Mesendoderm (in vitro differentiated cells): ENCODE measurements at regions not wholly inside any gene's neighbourhood (a gene's known extent, or its start where the extent isn't known, plus 50 kb on each side); places are given as distances from the start of the nearest gene placed in this dataset.
A peak's percentile ranks its signal among the peaks of the same experiment; 100 is the strongest.

Experiments
- DNase-seq: peaks from one replicate; pipeline ENCODE4 v3.0.0; 2013
- H2AK5ac ChIP-seq: 2 replicates; pipeline ENCODE4 v1.6.1; 2013; ENCODE audit warnings: low read length, inconsistent platforms
- H2BK120ac ChIP-seq: 2 replicates; pipeline ENCODE4 v1.6.1; 2013; ENCODE audit warnings: low read depth, mild to moderate bottlenecking, low read length, moderate library complexity, mixed read lengths
- H2BK15ac ChIP-seq: replicated peaks from 2 replicates; pipeline ENCODE4 v1.6.1; 2013; ENCODE audit warnings: low read depth, mild to moderate bottlenecking, moderate library complexity
- H2BK5ac ChIP-seq: 2 replicates; pipeline ENCODE4 v1.6.1; 2013; ENCODE audit warnings: low read length, inconsistent platforms
- H3K18ac ChIP-seq: 2 replicates; pipeline ENCODE4 v1.6.1; 2013; ENCODE audit warnings: mild to moderate bottlenecking, low read length, mixed read lengths
- H3K23ac ChIP-seq: one replicate; pipeline ENCODE4 v1.6.1; 2013; ENCODE audit warnings: low read length
- H3K27ac ChIP-seq: 2 replicates; pipeline ENCODE4 v1.5.1; 2013; ENCODE audit warnings: low read depth, mild to moderate bottlenecking, inconsistent platforms, low read length, moderate library complexity
- H3K27me3 ChIP-seq: 2 replicates; pipeline ENCODE4 v1.6.1; 2013; ENCODE audit warnings: low read length, control low read depth, mild to moderate bottlenecking, inconsistent platforms; ENCODE audit not compliant: insufficient read depth, poor library complexity
- H3K36me3 ChIP-seq: 2 replicates; pipeline ENCODE4 v1.6.1; 2013; ENCODE audit warnings: low read length, inconsistent platforms; ENCODE audit not compliant: control insufficient read depth, insufficient read depth
- H3K4ac ChIP-seq: one replicate; pipeline ENCODE4 v1.6.1; 2013; ENCODE audit warnings: low read depth, mild to moderate bottlenecking, low read length, moderate library complexity
- H3K4me1 ChIP-seq: 2 replicates; pipeline ENCODE4 v1.6.1; 2013; ENCODE audit warnings: low read depth, low read length, inconsistent platforms; ENCODE audit not compliant: control insufficient read depth
- H3K4me2 ChIP-seq: 2 replicates; pipeline ENCODE4 v1.6.1; 2013; ENCODE audit warnings: low read length
- H3K4me3 ChIP-seq: 2 replicates; pipeline ENCODE4 v1.5.1; 2013; ENCODE audit warnings: mild to moderate bottlenecking, low read length
- H3K56ac ChIP-seq: one replicate; pipeline ENCODE4 v1.6.1; 2013; ENCODE audit warnings: low read length
- H3K79me1 ChIP-seq: 2 replicates; pipeline ENCODE4 v1.6.1; 2013; ENCODE audit warnings: low read length, inconsistent platforms
- H3K79me2 ChIP-seq: 2 replicates; pipeline ENCODE4 v1.6.1; 2013; ENCODE audit warnings: mild to moderate bottlenecking, low read length; ENCODE audit not compliant: control insufficient read depth, insufficient read depth
- H3K9ac ChIP-seq: 2 replicates; pipeline ENCODE4 v1.6.1; 2013; ENCODE audit warnings: low read length, inconsistent platforms
- H4K5ac ChIP-seq: one replicate; pipeline ENCODE4 v1.6.1; 2013; ENCODE audit warnings: low read length
- H4K8ac ChIP-seq: one replicate; pipeline ENCODE4 v1.6.1; 2013; ENCODE audit warnings: low read depth, mild to moderate bottlenecking, control low read depth, low read length, moderate library complexity
- WGBS: extraction: QIAGEN DNeasy Blood & Tissue Kit; methylation state at CpG from one replicate; pipeline ENCODE4 v1.1.7; 2013; ENCODE audit warnings: low lambda C conversion rate, missing lambda C conversion rate; ENCODE audit not compliant: insufficient coverage; ENCODE audit errors: extremely low coverage; 5-methylcytosine and 5-hydroxymethylcytosine counted together

DNA sequence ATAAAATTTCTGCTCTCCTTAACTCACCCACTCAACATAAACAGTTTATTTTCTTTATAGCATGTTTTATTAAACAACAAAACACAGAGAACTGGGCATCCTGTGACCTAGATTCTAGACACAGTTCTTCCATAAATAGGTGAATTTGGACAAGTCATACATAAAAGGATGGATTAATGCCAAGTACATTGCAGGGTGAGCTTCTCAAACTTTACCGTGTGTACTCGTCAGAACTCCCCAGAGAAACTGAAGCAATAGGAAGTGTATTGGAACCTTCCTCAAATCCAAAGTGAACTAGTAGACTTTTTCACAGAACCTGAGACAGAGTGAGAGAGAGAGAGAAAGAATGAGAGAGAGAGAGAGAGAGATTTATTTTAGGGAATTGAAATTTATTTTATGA lies 139.7 kb downstream of the CD47 start:
- no peak overlapping the region for H3K4ac ChIP-seq
- H2BK15ac ChIP-seq: no peak overlapping the region
- H4K8ac ChIP-seq: no peak overlapping the region
- H3K27ac ChIP-seq: no peak overlapping the region
- H2BK5ac ChIP-seq: no peak overlapping the region
- H3K27me3 ChIP-seq: no peaks in the 10 kb centered on the region
- H3K79me2 ChIP-seq: no peaks in the 10 kb centered on the region
- H2AK5ac ChIP-seq: no peak overlapping the region
- H2BK120ac ChIP-seq: no peak overlapping the region
- H3K56ac ChIP-seq: no peak overlapping the region
- H3K36me3 ChIP-seq: no peaks in the 10 kb centered on the region
- H3K18ac ChIP-seq: no peak overlapping the region
- no peaks in the 10 kb centered on the region for H3K4me1 ChIP-seq
- no peak overlapping the region for H3K4me3 ChIP-seq
- H3K23ac ChIP-seq: no peak overlapping the region
- H3K79me1 ChIP-seq: no peaks in the 10 kb centered on the region
- no peak overlapping the region for H3K9ac ChIP-seq
- no peak overlapping the region for H3K4me2 ChIP-seq
- H4K5ac ChIP-seq: no peak overlapping the region
- no peak for DNase-seq
- no CpG with 5 or more reads among the region's 2 CpGs for WGBS

DNA sequence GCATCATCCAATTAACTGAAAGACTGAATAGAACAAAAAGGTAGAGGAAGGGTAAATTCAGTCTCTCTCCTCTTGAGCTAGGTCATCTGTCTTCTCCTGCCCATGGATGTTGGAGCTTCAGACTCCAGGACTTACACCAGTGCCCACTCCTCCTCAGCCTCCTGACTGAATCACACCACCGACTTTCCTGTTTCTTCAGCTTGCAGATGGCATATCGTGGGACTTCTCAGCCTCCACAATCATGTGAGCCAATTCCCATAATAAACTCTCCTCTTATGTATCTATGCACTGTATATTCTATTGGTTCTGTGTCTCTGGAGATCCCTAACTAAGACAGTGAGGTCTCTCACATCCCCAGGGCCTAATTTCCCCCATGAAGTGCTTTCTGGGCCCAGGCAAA lies 140.4 kb downstream of the CD47 start:
- Histone ChIP-seq H4K8ac (no peak overlapping the region), H3K27ac (no peak overlapping the region), H3K79me1 (no peaks in the 10 kb centered on the region), H3K4ac (no peak overlapping the region), H3K4me3 (no peak overlapping the region), H3K36me3 (no peaks in the 10 kb centered on the region), H3K56ac (no peak overlapping the region), H3K4me1 (no peaks in the 10 kb centered on the region), H3K9ac (no peak overlapping the region), H3K27me3 (no peaks in the 10 kb centered on the region), H2BK120ac (no peak overlapping the region), H2BK15ac (no peak overlapping the region), H3K79me2 (no peaks in the 10 kb centered on the region), H4K5ac (no peak overlapping the region), H3K23ac (no peak overlapping the region), H3K18ac (no peak overlapping the region), H3K4me2 (no peak overlapping the region), H2BK5ac (no peak overlapping the region), H2AK5ac (no peak overlapping the region)
- no peak for DNase-seq
- WGBS: no CpG with 5 or more reads among the region's 2 CpGs

DNA sequence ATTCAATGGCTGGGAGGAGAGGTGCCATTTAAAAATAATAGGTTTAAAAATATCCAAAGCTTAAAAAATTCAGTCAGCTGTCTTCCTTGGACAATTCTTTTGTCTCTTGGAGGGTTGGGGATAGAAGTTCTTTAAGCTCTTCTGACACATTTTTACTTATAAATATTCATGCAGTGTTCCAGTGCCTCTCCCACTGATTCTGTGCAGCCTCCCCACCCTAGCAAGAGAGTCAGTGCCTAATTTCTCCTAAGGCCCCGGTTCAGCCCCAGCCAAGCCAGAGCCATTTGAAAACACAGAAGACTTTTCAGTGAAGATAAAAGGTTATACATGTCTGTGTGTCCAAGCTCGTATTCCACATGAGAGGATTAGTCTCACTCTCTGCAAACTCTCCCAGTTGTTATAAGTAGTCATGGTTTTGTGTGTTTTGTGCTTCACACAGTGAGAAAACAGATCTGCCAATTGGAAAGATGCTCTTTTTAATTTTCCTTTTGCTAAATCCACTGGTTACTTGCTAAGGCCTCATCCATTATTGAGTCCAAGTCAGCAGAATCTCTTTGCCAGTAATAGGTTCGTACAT lies 141.3 kb downstream of the CD47 start:
- Histone ChIP-seq H3K27me3 (no peaks in the 10 kb centered on the region), H3K4me1 (no peaks in the 10 kb centered on the region), H3K4me2 (no peak overlapping the region), H3K9ac (no peak overlapping the region), H4K5ac (no peak overlapping the region), H3K4me3 (no peak overlapping the region), H3K18ac (no peak overlapping the region), H3K56ac (no peak overlapping the region), H3K79me1 (no peaks in the 10 kb centered on the region), H3K23ac (peak overlapping the region; percentile 4), H4K8ac (no peak overlapping the region), H2AK5ac (no peak overlapping the region), H2BK120ac (no peak overlapping the region), H3K4ac (no peak overlapping the region), H2BK5ac (no peak overlapping the region), H2BK15ac (no peak overlapping the region), H3K36me3 (no peaks in the 10 kb centered on the region), H3K27ac (no peak overlapping the region), H3K79me2 (no peaks in the 10 kb centered on the region)
- no peak for DNase-seq
- WGBS: no CpG with 5 or more reads among the region's 3 CpGs

DNA sequence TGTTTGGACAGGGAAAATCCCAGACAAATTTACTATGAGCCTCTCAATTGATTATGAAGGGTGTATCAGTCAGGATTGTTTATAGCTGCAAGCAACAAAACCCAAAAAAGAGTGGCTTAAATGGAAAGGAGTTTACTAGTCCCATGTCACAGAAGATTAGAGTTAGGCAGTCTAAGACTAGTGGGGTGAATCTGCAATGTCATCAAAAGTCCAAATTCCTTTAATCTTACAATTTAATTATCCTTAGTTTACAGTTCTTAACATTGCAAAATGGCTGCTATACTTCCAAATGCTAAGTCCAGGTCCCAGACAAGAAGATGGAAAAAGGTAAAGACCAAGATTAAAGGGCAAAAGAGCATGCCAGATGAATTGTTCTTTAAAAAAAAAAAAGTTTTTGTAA lies 143.6 kb downstream of the CD47 start:
- Histone ChIP-seq H3K56ac (no peak overlapping the region), H3K4me1 (no peaks in the 10 kb centered on the region), H3K27me3 (no peaks in the 10 kb centered on the region), H4K5ac (no peak overlapping the region), H3K9ac (no peak overlapping the region), H3K4ac (no peak overlapping the region), H2BK15ac (no peak overlapping the region), H3K27ac (no peak overlapping the region), H4K8ac (no peak overlapping the region), H3K36me3 (no peaks in the 10 kb centered on the region), H3K79me2 (no peaks in the 10 kb centered on the region), H2BK120ac (no peak overlapping the region), H3K4me2 (no peak overlapping the region), H3K18ac (no peak overlapping the region), H2BK5ac (no peak overlapping the region), H3K4me3 (no peak overlapping the region), H2AK5ac (no peak overlapping the region), H3K23ac (no peak overlapping the region), H3K79me1 (no peaks in the 10 kb centered on the region)
- no peak for DNase-seq

DNA sequence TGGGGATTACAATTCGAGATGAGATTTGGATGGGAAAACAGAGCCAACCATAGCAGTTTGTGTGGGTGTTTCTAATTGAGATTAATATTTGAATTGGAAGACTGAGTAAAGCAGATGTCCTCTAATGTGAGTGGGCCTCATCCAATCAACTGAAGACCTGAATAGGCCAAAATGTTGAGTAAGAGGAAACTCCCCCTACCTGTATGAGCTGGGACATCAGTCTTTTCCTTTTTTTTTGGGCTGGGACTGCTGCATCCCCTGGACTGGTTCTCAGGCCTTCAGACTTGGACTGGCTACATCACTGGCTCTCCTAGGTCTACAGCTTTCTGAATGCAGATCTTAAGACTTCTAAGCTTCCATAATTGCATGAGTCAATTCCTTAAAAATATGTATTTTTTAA lies 144.1 kb downstream of the CD47 start:
- WGBS: no CpG with 5 or more reads among the region's 1 CpG
- H2AK5ac ChIP-seq: no peak overlapping the region

DNA sequence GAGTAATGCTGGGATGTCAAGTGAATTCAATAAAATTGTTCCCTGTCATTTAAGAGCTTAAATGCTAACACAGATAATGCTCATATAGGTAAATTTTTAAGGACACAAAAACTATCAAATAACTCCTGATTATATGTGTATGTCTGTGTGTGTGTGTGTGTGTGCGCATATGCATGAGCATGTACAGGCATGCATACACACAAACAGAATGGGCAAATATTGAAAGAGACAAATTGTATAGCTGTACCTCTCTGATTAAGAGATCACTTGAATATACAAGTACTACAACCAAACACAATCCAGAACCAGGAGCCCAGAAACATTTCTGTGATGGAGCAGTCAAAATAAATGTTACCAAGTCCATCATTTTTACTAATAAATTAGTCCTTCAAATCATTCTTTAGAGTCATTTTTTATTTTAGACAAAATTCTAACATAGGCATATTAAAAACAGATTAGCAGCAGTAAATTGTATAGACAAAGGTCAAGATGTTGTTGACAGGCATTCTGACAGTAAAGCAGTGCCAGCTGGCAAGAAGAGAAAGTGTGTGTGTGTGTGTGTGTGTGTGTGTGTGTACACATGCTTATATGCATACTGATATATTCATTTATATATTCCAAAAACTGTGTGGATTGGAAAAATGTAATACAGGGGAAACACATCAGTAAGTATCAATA lies 145.3 kb downstream of the CD47 start:
- no peak overlapping the region for H3K9ac ChIP-seq
- H3K4me1 ChIP-seq: no peaks in the 10 kb centered on the region
- H3K4me2 ChIP-seq: no peak overlapping the region
- H4K5ac ChIP-seq: no peak overlapping the region
- no peaks in the 10 kb centered on the region for H3K79me1 ChIP-seq
- H3K18ac ChIP-seq: no peak overlapping the region
- WGBS: no CpG with 5 or more reads among the region's 1 CpG
- H2BK5ac ChIP-seq: no peak overlapping the region
- H2AK5ac ChIP-seq: no peak overlapping the region
- H3K23ac ChIP-seq: no peak overlapping the region
- no peak overlapping the region for H3K4ac ChIP-seq
- H3K79me2 ChIP-seq: no peaks in the 10 kb centered on the region
- no peak overlapping the region for H3K4me3 ChIP-seq
- no peak overlapping the region for H2BK120ac ChIP-seq
- H3K36me3 ChIP-seq: no peaks in the 10 kb centered on the region
- H2BK15ac ChIP-seq: no peak overlapping the region
- no peak for DNase-seq
- no peaks in the 10 kb centered on the region for H3K27me3 ChIP-seq
- H4K8ac ChIP-seq: no peak overlapping the region
- H3K27ac ChIP-seq: no peak overlapping the region
- H3K56ac ChIP-seq: no peak overlapping the region

More for the DNA sequence above, 144.1 kb downstream of the CD47 start:
- H2BK5ac ChIP-seq: no peak overlapping the region
- H3K4me2 ChIP-seq: no peak overlapping the region
- H4K5ac ChIP-seq: no peak overlapping the region
- no peaks in the 10 kb centered on the region for H3K36me3 ChIP-seq
- H3K4ac ChIP-seq: no peak overlapping the region
- no peak overlapping the region for H3K56ac ChIP-seq
- H3K79me2 ChIP-seq: no peaks in the 10 kb centered on the region
- no peak overlapping the region for H2BK15ac ChIP-seq
- no peak overlapping the region for H4K8ac ChIP-seq
- H2BK120ac ChIP-seq: no peak overlapping the region
- H3K27me3 ChIP-seq: no peaks in the 10 kb centered on the region
- H3K4me1 ChIP-seq: no peaks in the 10 kb centered on the region
- H3K79me1 ChIP-seq: no peaks in the 10 kb centered on the region
- no peak overlapping the region for H3K4me3 ChIP-seq
- no peak overlapping the region for H3K9ac ChIP-seq
- H3K18ac ChIP-seq: no peak overlapping the region
- H3K23ac ChIP-seq: no peak overlapping the region
- peak; percentile 23 for DNase-seq
- H3K27ac ChIP-seq: no peak overlapping the region
